Hepatic stellate cell (primary cell): ENCODE measurements at regions not wholly inside any gene's neighbourhood (a gene's known extent, or its start where the extent isn't known, plus 50 kb on each side); places are given as distances from the start of the nearest gene placed in this dataset.

Experiments
- DNase-seq: peaks from one replicate; pipeline ENCODE4 v3.0.0; 2011; ENCODE audit warnings: low spot score

- DNase-seq, result no peak
These were observed 59.5 kb upstream of the HGFAC start for GRCh38 chr4:3382251-3382650.

GRCh38 chr4:3384391-3384770 lies 57.4 kb upstream of the HGFAC start:
- no peak for DNase-seq

GRCh38 chr4:3384771-3385710 lies 56.7 kb upstream of the HGFAC start:
- no peak for DNase-seq

- no peak for DNase-seq
These were observed 55.9 kb upstream of the HGFAC start for GRCh38 chr4:3385711-3386420.

- DNase-seq, result no peak
These were observed 55.2 kb upstream of the HGFAC start for GRCh38 chr4:3386526-3386925.

GRCh38 chr4:3387154-3387942 lies 54.4 kb upstream of the HGFAC start:
- DNase-seq, result no peak

GRCh38 chr4:3387943-3388361 lies 53.8 kb upstream of the HGFAC start:
- peak; percentile 83 for DNase-seq

- peak; percentile 84 for DNase-seq
These were observed 53.1 kb upstream of the HGFAC start for GRCh38 chr4:3388471-3389232.

GRCh38 chr4:3389233-3390215 lies 52.2 kb upstream of the HGFAC start:
- peak; percentile 29 for DNase-seq

- DNase-seq, result no peak
These were observed 51.4 kb upstream of the HGFAC start for GRCh38 chr4:3390288-3390811.

GRCh38 chr4:3391422-3391821 lies 50.3 kb upstream of the HGFAC start:
- no peak for DNase-seq
